ENCODE measurements at regions not wholly inside any gene's neighbourhood (a gene's known extent, or its start where the extent isn't known, plus 50 kb on each side); places are given as distances from the start of the nearest gene placed in this dataset.

DNA sequence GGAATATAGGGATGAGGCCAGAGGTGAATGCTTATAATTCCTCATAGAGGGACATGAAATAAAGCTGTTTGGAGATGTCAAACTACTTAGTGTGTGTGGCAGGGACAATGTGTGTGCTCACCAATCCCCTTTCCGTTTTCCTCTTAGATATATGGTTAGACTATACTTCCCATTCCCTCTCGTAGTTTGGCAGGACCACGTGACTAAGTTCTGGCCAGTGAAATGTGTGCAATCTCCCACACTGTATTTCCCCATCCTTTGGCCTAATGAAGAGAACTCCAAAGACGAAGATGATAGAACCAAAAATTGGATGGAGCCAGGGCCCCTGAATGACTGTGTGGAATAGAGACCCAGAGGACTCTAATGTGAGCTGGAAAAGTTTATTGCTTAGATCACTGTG, 233.4 kb upstream of the KLF4 start:
- TF ChIP-seq, protein P1, sequence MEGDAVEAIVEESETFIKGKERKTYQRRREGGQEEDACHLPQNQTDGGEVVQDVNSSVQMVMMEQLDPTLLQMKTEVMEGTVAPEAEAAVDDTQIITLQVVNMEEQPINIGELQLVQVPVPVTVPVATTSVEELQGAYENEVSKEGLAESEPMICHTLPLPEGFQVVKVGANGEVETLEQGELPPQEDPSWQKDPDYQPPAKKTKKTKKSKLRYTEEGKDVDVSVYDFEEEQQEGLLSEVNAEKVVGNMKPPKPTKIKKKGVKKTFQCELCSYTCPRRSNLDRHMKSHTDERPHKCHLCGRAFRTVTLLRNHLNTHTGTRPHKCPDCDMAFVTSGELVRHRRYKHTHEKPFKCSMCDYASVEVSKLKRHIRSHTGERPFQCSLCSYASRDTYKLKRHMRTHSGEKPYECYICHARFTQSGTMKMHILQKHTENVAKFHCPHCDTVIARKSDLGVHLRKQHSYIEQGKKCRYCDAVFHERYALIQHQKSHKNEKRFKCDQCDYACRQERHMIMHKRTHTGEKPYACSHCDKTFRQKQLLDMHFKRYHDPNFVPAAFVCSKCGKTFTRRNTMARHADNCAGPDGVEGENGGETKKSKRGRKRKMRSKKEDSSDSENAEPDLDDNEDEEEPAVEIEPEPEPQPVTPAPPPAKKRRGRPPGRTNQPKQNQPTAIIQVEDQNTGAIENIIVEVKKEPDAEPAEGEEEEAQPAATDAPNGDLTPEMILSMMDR (IDR thresholded peaks at IDR 0.05): no peak
- no peak for TF ChIP-seq ZFX (IDR thresholded peaks at IDR 0.05; ENCODE audit: borderline replicate concordance)

Measured in 22Rv1 (cell line).